Gastroesophageal sphincter (tissue), 4 donors: ENCODE measurements at regions not wholly inside any gene's neighbourhood (a gene's known extent, or its start where the extent isn't known, plus 50 kb on each side); places are given as distances from the start of the nearest gene placed in this dataset.
A peak's percentile ranks its signal among the peaks of the same experiment; 100 is the strongest.
"Not testable (repeated sequence)": the region's sequence is repeated elsewhere in the genome, so short reads cannot be mapped to it uniquely, and the experiment has no call there.

ENCODE experiments used
- ATAC-seq: fragments of 150-250 bp; one replicate; pipeline ENCODE4 v1.9.1; 2016; ENCODE audit warnings: mild to moderate bottlenecking, moderate library complexity
- H3K27ac ChIP-seq, 4 donors: fragments of 200-600 bp; sonication (generic) in 3 of 4; 1 replicate in 3 of 4; 2 replicates in 1 of 4; pipeline ENCODE4 v1.5.1; 2016 to 2019
- H3K27me3 ChIP-seq: fragments of 200-600 bp; sonication (generic); one replicate; pipeline ENCODE4 v1.5.1; 2019
- H3K36me3 ChIP-seq, 2 donors: fragments of 200-600 bp; sonication (generic); one replicate each; pipeline ENCODE4 v1.5.1; 2019; ENCODE audit warnings: control low read depth in 1 of 2
- H3K4me1 ChIP-seq, 3 donors: fragments of 200-600 bp; sonication (generic); 1 replicate in 2 of 3; 2 replicates in 1 of 3; pipeline ENCODE4 v1.5.1; 2016 to 2019; ENCODE audit warnings: control low read depth in 2 of 3
- H3K4me3 ChIP-seq, 2 donors: fragments of 200-600 bp; sonication (generic); one replicate each; pipeline ENCODE4 v1.5.1; 2019; ENCODE audit warnings: mild to moderate bottlenecking in 1 of 2, moderate library complexity in 1 of 2
- H3K9me3 ChIP-seq, 3 donors: fragments of 200-600 bp; sonication (generic); one replicate each; pipeline ENCODE4 v1.5.1; 2017 to 2019; ENCODE audit warnings: control low read depth in 2 of 3
- CTCF ChIP-seq, 4 experiments: fragments of 200-600 bp in 2 of 4; fragments of 450-650 bp in 2 of 4; sonication (generic) in 1 of 4; IDR thresholded peaks; one replicate each; pipeline ENCODE4 v1.5.1; 2017 to 2019; ENCODE audit warnings: antibody characterized with exemption in 4 of 4, mild to moderate bottlenecking in 2 of 4, moderate library complexity in 2 of 4
- EP300 ChIP-seq: sonication (generic); formaldehyde crosslinking; IDR thresholded peaks from one replicate; pipeline ENCODE4 v1.6.1; 2017; ENCODE audit warnings: antibody characterized with exemption, mild to moderate bottlenecking
- POLR2A ChIP-seq, 2 donors: fragments of 450-650 bp; IDR thresholded peaks; one replicate each; pipeline ENCODE4 v1.6.1; 2017; ENCODE audit warnings: antibody characterized with exemption in 2 of 2, mild to moderate bottlenecking in 2 of 2, moderate library complexity in 1 of 2
- POLR2AphosphoS5 ChIP-seq: sonication (generic); formaldehyde crosslinking; IDR thresholded peaks from one replicate; pipeline ENCODE4 v1.6.1; 2017; ENCODE audit warnings: antibody characterized with exemption
- WGBS, 2 donors: methylation state at CpG; one replicate each; pipeline ENCODE4 v1.1.5; 2018; ENCODE audit warnings: low coverage in 1 of 2; 5-methylcytosine and 5-hydroxymethylcytosine counted together

- no peaks in the 10 kb centered on the region for H3K9me3 ChIP-seq
- H3K4me3 ChIP-seq: no peak overlapping the region
- H3K27me3 ChIP-seq: no peaks in the 10 kb centered on the region
- no peaks in the 10 kb centered on the region for H3K4me1 ChIP-seq
- no peak for TF ChIP-seq EP300
- TF ChIP-seq POLR2A (IDR thresholded peaks at IDR 0.05): no peak
- no peak for TF ChIP-seq POLR2AphosphoS5
- H3K36me3 ChIP-seq: no peaks in the 10 kb centered on the region
- no peak for ATAC-seq
- H3K27ac ChIP-seq: no peak overlapping the region
- 70 to 85% methylated on average over 2 to 3 of the region's 3 CpGs for WGBS, 2 donors
These were observed 334.7 kb upstream of the ZNF608 start for GRCh38 chr5:125081101-125081500.

GRCh38 chr5:125083981-125084380, 337.5 kb upstream of the ZNF608 start:
- ATAC-seq: peak; percentile 36
- no peak overlapping the region for H3K4me3 ChIP-seq
- no peaks in the 10 kb centered on the region for H3K27me3 ChIP-seq
- no peaks in the 10 kb centered on the region for H3K9me3 ChIP-seq
- no peaks in the 10 kb centered on the region for H3K4me1 ChIP-seq
- H3K36me3 ChIP-seq: no peaks in the 10 kb centered on the region
- H3K27ac ChIP-seq: no peak overlapping the region
- TF ChIP-seq POLR2A (IDR thresholded peaks at IDR 0.05) (no peak), CTCF (IDR thresholded peaks at IDR 0.05) (no peak), POLR2AphosphoS5 (peak; percentile 47), EP300 (no peak)

- TF ChIP-seq POLR2A (IDR thresholded peaks at IDR 0.05) (no peak), POLR2AphosphoS5 (no peak), EP300 (no peak), CTCF (IDR thresholded peaks at IDR 0.05) (no peak)
- 44 to 100% methylated on average over 1 to 2 of the region's 2 CpGs for WGBS, 2 donors
- no peaks in the 10 kb centered on the region for H3K27me3 ChIP-seq
- H3K4me1 ChIP-seq: no peaks in the 10 kb centered on the region
- H3K27ac ChIP-seq: no peak overlapping the region
- H3K9me3 ChIP-seq: no peaks in the 10 kb centered on the region
- H3K4me3 ChIP-seq: no peak overlapping the region
- no peaks in the 10 kb centered on the region for H3K36me3 ChIP-seq
- ATAC-seq: no peak
These were observed 339.5 kb upstream of the ZNF608 start for GRCh38 chr5:125085797-125086505.

- H3K36me3 ChIP-seq: no peaks in the 10 kb centered on the region
- H3K27ac ChIP-seq: no peak overlapping the region
- H3K4me1 ChIP-seq: no peaks in the 10 kb centered on the region
- H3K27me3 ChIP-seq: no peaks in the 10 kb centered on the region
- WGBS, 2 donors: 86 to 100% methylated on average over 1 of the region's 27 CpGs
- TF ChIP-seq EP300 (no peak), POLR2AphosphoS5 (no peak), CTCF (IDR thresholded peaks at IDR 0.05) (no peak), POLR2A (IDR thresholded peaks at IDR 0.05) (no peak)
- H3K9me3 ChIP-seq: no peaks in the 10 kb centered on the region
- H3K4me3 ChIP-seq: no peak overlapping the region
- no peak for ATAC-seq
These were observed 342.2 kb upstream of the ZNF608 start for GRCh38 chr5:125088522-125089105.

GRCh38 chr5:125092138-125092537, 345.7 kb upstream of the ZNF608 start:
- not testable (repeated sequence) for H3K27me3 ChIP-seq, H3K27ac ChIP-seq, H3K36me3 ChIP-seq, H3K4me3 ChIP-seq, H3K4me1 ChIP-seq, ATAC-seq
- H3K9me3 ChIP-seq: peaks cover 0 to 11% (median 0%) of the 10 kb centered on the region in 3 donors
- WGBS, 2 donors: 50 to 100% methylated on average over 3 of the region's 3 CpGs

- no peak for ATAC-seq
- Histone ChIP-seq H3K4me1 (no peaks in the 10 kb centered on the region), H3K4me3 (no peak overlapping the region), H3K27me3 (no peaks in the 10 kb centered on the region), H3K36me3 (no peaks in the 10 kb centered on the region), H3K9me3 (peaks cover 0 to 11% (median 0%) of the 10 kb centered on the region in 3 donors), H3K27ac (no peak overlapping the region)
- TF ChIP-seq CTCF (IDR thresholded peaks at IDR 0.05) (no peak), POLR2A (IDR thresholded peaks at IDR 0.05) (no peak), EP300 (no peak), POLR2AphosphoS5 (no peak)
- 70 to 72% methylated on average over 3 of the region's 3 CpGs for WGBS, 2 donors
These were observed 347.3 kb upstream of the ZNF608 start for GRCh38 chr5:125093776-125094175.
